ENCODE measurements at regions not wholly inside any gene's neighbourhood (a gene's known extent, or its start where the extent isn't known, plus 50 kb on each side); places are given as distances from the start of the nearest gene placed in this dataset.

GRCh38 chr1:244199902-244200301 is 148.8 kb downstream of the ZBTB18 start:
- TF ChIP-seq, protein P1, sequence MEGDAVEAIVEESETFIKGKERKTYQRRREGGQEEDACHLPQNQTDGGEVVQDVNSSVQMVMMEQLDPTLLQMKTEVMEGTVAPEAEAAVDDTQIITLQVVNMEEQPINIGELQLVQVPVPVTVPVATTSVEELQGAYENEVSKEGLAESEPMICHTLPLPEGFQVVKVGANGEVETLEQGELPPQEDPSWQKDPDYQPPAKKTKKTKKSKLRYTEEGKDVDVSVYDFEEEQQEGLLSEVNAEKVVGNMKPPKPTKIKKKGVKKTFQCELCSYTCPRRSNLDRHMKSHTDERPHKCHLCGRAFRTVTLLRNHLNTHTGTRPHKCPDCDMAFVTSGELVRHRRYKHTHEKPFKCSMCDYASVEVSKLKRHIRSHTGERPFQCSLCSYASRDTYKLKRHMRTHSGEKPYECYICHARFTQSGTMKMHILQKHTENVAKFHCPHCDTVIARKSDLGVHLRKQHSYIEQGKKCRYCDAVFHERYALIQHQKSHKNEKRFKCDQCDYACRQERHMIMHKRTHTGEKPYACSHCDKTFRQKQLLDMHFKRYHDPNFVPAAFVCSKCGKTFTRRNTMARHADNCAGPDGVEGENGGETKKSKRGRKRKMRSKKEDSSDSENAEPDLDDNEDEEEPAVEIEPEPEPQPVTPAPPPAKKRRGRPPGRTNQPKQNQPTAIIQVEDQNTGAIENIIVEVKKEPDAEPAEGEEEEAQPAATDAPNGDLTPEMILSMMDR (IDR thresholded peaks at IDR 0.05; ENCODE audit: low read depth, low read length, poor library complexity, severe bottlenecking), result no peak
- no peak for TF ChIP-seq EZH2phosphoT487 (IDR thresholded peaks at IDR 0.05; ENCODE audit: borderline replicate concordance, low read length)
